ENCODE measurements at regions not wholly inside any gene's neighbourhood (a gene's known extent, or its start where the extent isn't known, plus 50 kb on each side); places are given as distances from the start of the nearest gene placed in this dataset.

DNA sequence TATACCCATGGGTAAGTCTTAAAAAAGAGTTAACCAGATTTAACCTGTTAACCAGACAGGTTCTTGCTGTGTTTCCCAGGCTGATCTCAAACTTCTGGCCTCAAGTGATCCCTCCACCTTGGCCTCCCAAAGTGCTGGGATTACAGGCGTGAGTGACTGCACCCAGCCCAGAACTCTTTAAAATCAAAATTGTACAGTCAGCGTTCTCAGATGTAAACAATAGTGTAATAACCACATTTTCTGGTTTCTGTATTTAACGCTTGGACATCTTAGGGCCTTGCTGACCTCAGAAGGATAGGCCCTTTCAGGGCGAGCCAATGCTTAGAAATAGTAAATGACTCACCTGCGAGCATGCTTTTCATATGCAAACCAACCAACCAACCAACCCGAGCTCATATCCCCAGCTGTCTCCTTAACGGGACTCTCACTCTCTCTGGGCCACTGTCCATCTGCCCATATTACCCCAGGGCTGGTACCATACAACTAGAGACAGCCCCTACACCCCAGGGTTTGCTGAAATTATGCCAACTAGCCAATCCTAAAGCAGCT is 415.0 kb upstream of the XYLT1 start:
- H3K36me3 ChIP-seq = no peaks in the 10 kb centered on the region
- no peaks in the 10 kb centered on the region for H3K9me3 ChIP-seq
- DNase-seq = no peak
- intact Hi-C loops (cut with DNase I; ENCODE audit: low total_unique reads) = no loop called here
- TF ChIP-seq, protein P1, sequence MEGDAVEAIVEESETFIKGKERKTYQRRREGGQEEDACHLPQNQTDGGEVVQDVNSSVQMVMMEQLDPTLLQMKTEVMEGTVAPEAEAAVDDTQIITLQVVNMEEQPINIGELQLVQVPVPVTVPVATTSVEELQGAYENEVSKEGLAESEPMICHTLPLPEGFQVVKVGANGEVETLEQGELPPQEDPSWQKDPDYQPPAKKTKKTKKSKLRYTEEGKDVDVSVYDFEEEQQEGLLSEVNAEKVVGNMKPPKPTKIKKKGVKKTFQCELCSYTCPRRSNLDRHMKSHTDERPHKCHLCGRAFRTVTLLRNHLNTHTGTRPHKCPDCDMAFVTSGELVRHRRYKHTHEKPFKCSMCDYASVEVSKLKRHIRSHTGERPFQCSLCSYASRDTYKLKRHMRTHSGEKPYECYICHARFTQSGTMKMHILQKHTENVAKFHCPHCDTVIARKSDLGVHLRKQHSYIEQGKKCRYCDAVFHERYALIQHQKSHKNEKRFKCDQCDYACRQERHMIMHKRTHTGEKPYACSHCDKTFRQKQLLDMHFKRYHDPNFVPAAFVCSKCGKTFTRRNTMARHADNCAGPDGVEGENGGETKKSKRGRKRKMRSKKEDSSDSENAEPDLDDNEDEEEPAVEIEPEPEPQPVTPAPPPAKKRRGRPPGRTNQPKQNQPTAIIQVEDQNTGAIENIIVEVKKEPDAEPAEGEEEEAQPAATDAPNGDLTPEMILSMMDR (IDR thresholded peaks at IDR 0.05) = no peak
- no peak for TF ChIP-seq POLR2A (IDR thresholded peaks at IDR 0.05)
- no peaks in the 10 kb centered on the region for H3K27me3 ChIP-seq
- no peaks in the 10 kb centered on the region for H3K4me1 ChIP-seq
- no peak overlapping the region for H3K4me3 ChIP-seq
- H3K27ac ChIP-seq = no peak overlapping the region

- H3K27ac ChIP-seq = no peak overlapping the region
- no peaks in the 10 kb centered on the region for H3K4me1 ChIP-seq
- no peak for DNase-seq
- no peaks in the 10 kb centered on the region for H3K9me3 ChIP-seq
- TF ChIP-seq POLR2A (IDR thresholded peaks at IDR 0.05) = no peak
- TF ChIP-seq, protein P1 (IDR thresholded peaks at IDR 0.05) = no peak
- intact Hi-C loops (cut with DNase I; ENCODE audit: low total_unique reads) = no loop called here
- H3K4me3 ChIP-seq = no peak overlapping the region
- no peaks in the 10 kb centered on the region for H3K36me3 ChIP-seq
- H3K27me3 ChIP-seq = no peaks in the 10 kb centered on the region
These were observed 407.1 kb upstream of the XYLT1 start for GRCh38 chr16:17877821-17878360.

GRCh38 chr16:17866996-17867395 is 396.2 kb upstream of the XYLT1 start:
- no peaks in the 10 kb centered on the region for H3K27me3 ChIP-seq
- no peak for TF ChIP-seq POLR2A (IDR thresholded peaks at IDR 0.05)
- TF ChIP-seq, protein P1 (IDR thresholded peaks at IDR 0.05) = no peak
- no peaks in the 10 kb centered on the region for H3K36me3 ChIP-seq
- intact Hi-C loops (cut with DNase I; ENCODE audit: low total_unique reads) = no loop called here
- H3K9me3 ChIP-seq = no peaks in the 10 kb centered on the region
- no peak overlapping the region for H3K27ac ChIP-seq
- H3K4me1 ChIP-seq = no peaks in the 10 kb centered on the region
- H3K4me3 ChIP-seq = no peak overlapping the region
- no peak for DNase-seq

GRCh38 chr16:17861981-17862479 is 391.3 kb upstream of the XYLT1 start:
- H3K4me3 ChIP-seq = no peak overlapping the region
- H3K4me1 ChIP-seq = no peaks in the 10 kb centered on the region
- no peak overlapping the region for H3K27ac ChIP-seq
- H3K9me3 ChIP-seq = no peaks in the 10 kb centered on the region
- no peak for DNase-seq
- H3K36me3 ChIP-seq = no peaks in the 10 kb centered on the region
- TF ChIP-seq, protein P1 (IDR thresholded peaks at IDR 0.05) = no peak
- TF ChIP-seq POLR2A (IDR thresholded peaks at IDR 0.05) = no peak
- intact Hi-C loops (cut with DNase I; ENCODE audit: low total_unique reads) = no loop called here
- H3K27me3 ChIP-seq = no peaks in the 10 kb centered on the region

DNA sequence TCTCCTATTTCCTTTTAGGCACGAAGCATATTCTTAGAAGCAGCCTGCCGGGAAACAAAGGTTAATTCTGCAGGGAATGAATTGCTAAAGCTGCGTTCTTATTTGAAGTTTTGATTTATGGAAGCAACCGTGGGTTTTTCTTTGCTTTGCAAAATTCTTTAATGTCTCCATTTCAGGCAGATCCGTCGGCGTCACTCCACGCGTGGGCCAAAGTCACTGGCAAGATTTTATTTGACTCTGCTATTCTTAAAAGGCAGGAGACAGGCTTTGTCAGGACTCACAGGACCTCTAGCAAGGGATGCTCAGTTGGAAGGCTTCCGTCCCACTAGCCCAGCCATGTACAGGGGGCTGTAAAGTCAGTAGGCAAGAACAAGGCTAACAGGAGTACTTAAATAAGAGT is 387.3 kb upstream of the XYLT1 start:
- intact Hi-C loops (cut with DNase I; ENCODE audit: low total_unique reads) = no loop called here
- H3K27me3 ChIP-seq = no peaks in the 10 kb centered on the region
- no peak for TF ChIP-seq POLR2A (IDR thresholded peaks at IDR 0.05)
- TF ChIP-seq, protein P1 (IDR thresholded peaks at IDR 0.05) = no peak
- no peaks in the 10 kb centered on the region for H3K9me3 ChIP-seq
- H3K4me1 ChIP-seq = no peaks in the 10 kb centered on the region
- H3K27ac ChIP-seq = no peak overlapping the region
- no peaks in the 10 kb centered on the region for H3K36me3 ChIP-seq
- DNase-seq = no peak
- H3K4me3 ChIP-seq = no peak overlapping the region
